ENCODE measurements at regions not wholly inside any gene's neighbourhood (a gene's known extent, or its start where the extent isn't known, plus 50 kb on each side); places are given as distances from the start of the nearest gene placed in this dataset.

GRCh38 chr6:167730441-167730840 is 96.3 kb upstream of the AFDN start:
- 94 to 95% methylated on average over 14 to 15 of the region's 15 CpGs for WGBS, 2 experiments (ENCODE audit: insufficient coverage in 2 of 2)
- no peaks in the 10 kb centered on the region for H3K9me3 ChIP-seq (ENCODE audit: control insufficient read depth, low read length)
- H3K4me3 ChIP-seq (ENCODE audit: extremely low read depth, insufficient read depth, low read length, poor library complexity, severe bottlenecking), result no peak overlapping the region
- H3K4me1 ChIP-seq (ENCODE audit: control insufficient read depth, insufficient read depth, low read length, poor library complexity, severe bottlenecking), result peaks cover 8% of the 10 kb centered on the region
- H3K27ac ChIP-seq (ENCODE audit: low read depth, low read length, severe bottlenecking), result no peak overlapping the region
- H3K36me3 ChIP-seq (ENCODE audit: control insufficient read depth, insufficient read depth, low read length), result no peaks in the 10 kb centered on the region

- no peaks in the 10 kb centered on the region for H3K9me3 ChIP-seq (ENCODE audit: control insufficient read depth, low read length)
- no peak overlapping the region for H3K27ac ChIP-seq (ENCODE audit: low read depth, low read length, severe bottlenecking)
- 95% methylated on average over 16 to 19 of the region's 19 CpGs for WGBS, 2 experiments (ENCODE audit: insufficient coverage in 2 of 2)
- H3K4me3 ChIP-seq (ENCODE audit: extremely low read depth, insufficient read depth, low read length, poor library complexity, severe bottlenecking), result no peak overlapping the region
- H3K4me1 ChIP-seq (ENCODE audit: control insufficient read depth, insufficient read depth, low read length, poor library complexity, severe bottlenecking), result peaks cover 8% of the 10 kb centered on the region
- no peaks in the 10 kb centered on the region for H3K36me3 ChIP-seq (ENCODE audit: control insufficient read depth, insufficient read depth, low read length)
Measured at GRCh38 chr6:167731216-167731615, 95.5 kb upstream of the AFDN start.

DNA sequence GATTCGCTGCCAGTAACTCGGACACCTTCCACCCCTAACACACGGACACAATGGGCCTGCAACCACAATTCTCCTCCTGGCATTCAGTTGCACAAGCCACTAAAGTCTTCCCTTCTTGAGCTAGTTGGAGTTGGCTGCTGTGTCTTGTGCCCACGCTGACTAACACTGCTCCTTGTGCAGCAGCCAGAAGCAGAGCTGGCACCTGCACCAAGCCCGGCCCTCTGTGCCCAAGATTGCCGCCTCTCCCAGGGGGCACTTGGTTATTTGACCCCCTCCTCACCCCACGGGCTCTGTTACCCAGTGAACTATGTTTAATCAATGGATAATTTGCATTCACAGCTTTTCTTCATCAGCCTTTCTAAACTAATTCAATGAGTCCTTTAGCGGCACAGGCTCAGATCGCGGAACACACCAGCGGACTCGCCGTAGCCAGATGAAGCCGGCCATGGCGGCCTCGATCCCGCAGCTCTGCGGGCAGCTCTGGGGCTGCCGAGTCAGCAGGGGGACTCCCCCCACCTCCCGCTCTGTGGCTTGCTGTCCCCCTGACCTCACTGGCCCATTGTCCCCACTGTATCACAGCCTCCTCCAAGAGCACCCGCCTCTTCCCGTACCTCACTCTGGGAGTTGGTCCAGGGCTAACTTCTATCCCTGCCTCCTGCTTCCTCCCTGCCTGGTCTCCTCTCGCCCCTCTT is 94.8 kb upstream of the AFDN start:
- WGBS, 2 experiments (ENCODE audit: insufficient coverage in 2 of 2), result 96 to 97% methylated on average over 20 to 23 of the region's 23 CpGs
- H3K36me3 ChIP-seq (ENCODE audit: control insufficient read depth, insufficient read depth, low read length), result no peaks in the 10 kb centered on the region
- no peak overlapping the region for H3K4me3 ChIP-seq (ENCODE audit: extremely low read depth, insufficient read depth, low read length, poor library complexity, severe bottlenecking)
- H3K9me3 ChIP-seq (ENCODE audit: control insufficient read depth, low read length), result no peaks in the 10 kb centered on the region
- no peak overlapping the region for H3K27ac ChIP-seq (ENCODE audit: low read depth, low read length, severe bottlenecking)
- H3K4me1 ChIP-seq (ENCODE audit: control insufficient read depth, insufficient read depth, low read length, poor library complexity, severe bottlenecking), result peaks cover 8% of the 10 kb centered on the region

- 91% methylated on average over 12 to 16 of the region's 16 CpGs for WGBS, 2 experiments (ENCODE audit: insufficient coverage in 2 of 2)
- H3K4me1 ChIP-seq (ENCODE audit: control insufficient read depth, insufficient read depth, low read length, poor library complexity, severe bottlenecking), result peaks cover 8% of the 10 kb centered on the region
- H3K27ac ChIP-seq (ENCODE audit: low read depth, low read length, severe bottlenecking), result no peak overlapping the region
Measured at GRCh38 chr6:167733740-167734661, 92.7 kb upstream of the AFDN start.

DNA sequence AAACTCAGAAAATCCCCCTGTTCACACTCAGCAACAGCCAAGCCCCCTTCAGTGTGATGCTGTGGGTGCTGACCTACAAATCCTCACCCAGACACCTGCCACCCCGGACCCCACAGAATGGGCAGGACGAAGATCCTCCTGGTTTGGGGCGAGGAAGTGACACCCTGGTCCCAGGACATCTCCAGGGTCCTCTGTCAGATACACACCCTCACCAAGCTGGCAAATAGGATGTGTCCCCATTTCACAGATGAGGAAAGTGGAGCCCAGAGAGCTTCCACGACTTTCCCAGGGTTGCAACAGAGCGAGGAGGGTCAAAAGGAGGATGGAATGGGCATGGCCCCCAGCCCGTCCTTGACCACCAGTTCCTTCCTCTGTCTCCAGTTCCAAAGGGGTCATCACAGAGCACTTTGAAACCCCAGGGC is 92.0 kb upstream of the AFDN start:
- Histone ChIP-seq H3K36me3 (ENCODE audit: control insufficient read depth, insufficient read depth, low read length) (no peaks in the 10 kb centered on the region), H3K4me3 (ENCODE audit: extremely low read depth, insufficient read depth, low read length, poor library complexity, severe bottlenecking) (no peak overlapping the region), H3K4me1 (ENCODE audit: control insufficient read depth, insufficient read depth, low read length, poor library complexity, severe bottlenecking) (peaks cover 8% of the 10 kb centered on the region), H3K27ac (ENCODE audit: low read depth, low read length, severe bottlenecking) (no peak overlapping the region), H3K9me3 (ENCODE audit: control insufficient read depth, low read length) (no peaks in the 10 kb centered on the region)
- 84 to 93% methylated on average over 6 of the region's 6 CpGs for WGBS, 2 experiments (ENCODE audit: insufficient coverage in 2 of 2)

More at GRCh38 chr6:167733740-167734661, 92.7 kb upstream of the AFDN start:
- Histone ChIP-seq H3K9me3 (ENCODE audit: control insufficient read depth, low read length) (no peaks in the 10 kb centered on the region), H3K36me3 (ENCODE audit: control insufficient read depth, insufficient read depth, low read length) (no peaks in the 10 kb centered on the region), H3K4me3 (ENCODE audit: extremely low read depth, insufficient read depth, low read length, poor library complexity, severe bottlenecking) (no peak overlapping the region)

DNA sequence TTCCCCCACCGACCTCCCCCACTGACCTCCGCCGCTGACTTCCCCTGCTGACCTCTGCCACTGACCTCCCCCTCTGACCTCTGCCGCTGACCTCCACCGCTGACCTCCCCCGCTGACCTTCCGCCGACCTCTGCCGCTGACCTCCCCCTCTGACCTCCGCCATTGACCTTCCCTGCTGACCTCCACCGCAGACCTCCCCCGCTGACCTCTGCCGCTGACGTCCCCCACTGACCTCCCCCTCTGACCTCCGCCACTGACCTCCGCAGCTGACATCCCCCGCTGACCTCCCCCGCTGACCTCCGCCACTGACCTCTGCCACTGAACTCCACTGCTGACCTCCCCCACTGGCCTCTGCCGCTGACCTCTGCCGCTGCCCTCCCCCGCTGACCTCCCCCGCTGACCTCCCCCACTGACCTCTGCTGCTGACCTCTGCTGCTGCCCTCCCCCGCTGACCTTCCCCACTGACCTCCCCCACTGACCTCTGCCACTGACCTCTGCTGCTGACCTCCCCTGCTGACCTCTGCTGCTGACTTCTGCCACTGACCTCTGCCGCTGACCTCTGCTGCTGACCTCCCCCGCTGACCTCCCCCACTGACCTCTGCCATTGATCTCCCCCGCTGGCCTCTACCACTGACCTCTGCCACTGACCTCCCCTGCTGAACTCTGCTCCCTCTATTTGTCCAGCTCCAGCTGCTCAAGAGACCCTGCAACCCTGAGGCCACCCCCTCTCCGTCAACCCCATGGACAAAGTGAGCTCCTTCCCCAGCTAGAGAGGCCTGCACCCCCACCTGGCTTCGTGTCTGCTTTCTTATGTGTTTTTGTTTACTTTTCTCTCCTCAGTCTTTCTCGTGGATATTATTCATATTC is 91.4 kb upstream of the AFDN start:
- Histone ChIP-seq H3K36me3 (ENCODE audit: control insufficient read depth, insufficient read depth, low read length) (no peaks in the 10 kb centered on the region), H3K4me3 (ENCODE audit: extremely low read depth, insufficient read depth, low read length, poor library complexity, severe bottlenecking) (no peak overlapping the region), H3K9me3 (ENCODE audit: control insufficient read depth, low read length) (no peaks in the 10 kb centered on the region), H3K27ac (ENCODE audit: low read depth, low read length, severe bottlenecking) (no peak overlapping the region), H3K4me1 (ENCODE audit: control insufficient read depth, insufficient read depth, low read length, poor library complexity, severe bottlenecking) (peaks cover 8% of the 10 kb centered on the region)
- whole genome bisulfite sequencing, 2 experiments (ENCODE audit: insufficient coverage in 2 of 2), result 85 to 89% methylated on average over 7 to 22 of the region's 30 CpGs

- no peaks in the 10 kb centered on the region for H3K36me3 ChIP-seq (ENCODE audit: control insufficient read depth, insufficient read depth, low read length)
- no peak overlapping the region for H3K27ac ChIP-seq (ENCODE audit: low read depth, low read length, severe bottlenecking)
- 90 to 92% methylated on average over 3 to 4 of the region's 6 CpGs for WGBS, 2 experiments (ENCODE audit: insufficient coverage in 2 of 2)
- no peaks in the 10 kb centered on the region for H3K9me3 ChIP-seq (ENCODE audit: control insufficient read depth, low read length)
- no peak overlapping the region for H3K4me3 ChIP-seq (ENCODE audit: extremely low read depth, insufficient read depth, low read length, poor library complexity, severe bottlenecking)
- H3K4me1 ChIP-seq (ENCODE audit: control insufficient read depth, insufficient read depth, low read length, poor library complexity, severe bottlenecking), result peaks cover 8% of the 10 kb centered on the region
Measured at GRCh38 chr6:167735951-167736288, 90.8 kb upstream of the AFDN start.

- H3K9me3 ChIP-seq (ENCODE audit: control insufficient read depth, low read length), result no peaks in the 10 kb centered on the region
- WGBS, 2 experiments (ENCODE audit: insufficient coverage in 2 of 2), result 96 to 99% methylated on average over 15 to 17 of the region's 18 CpGs
- H3K36me3 ChIP-seq (ENCODE audit: control insufficient read depth, insufficient read depth, low read length), result no peaks in the 10 kb centered on the region
- H3K4me3 ChIP-seq (ENCODE audit: extremely low read depth, insufficient read depth, low read length, poor library complexity, severe bottlenecking), result no peak overlapping the region
- H3K4me1 ChIP-seq (ENCODE audit: control insufficient read depth, insufficient read depth, low read length, poor library complexity, severe bottlenecking), result peaks cover 8% of the 10 kb centered on the region
- no peak overlapping the region for H3K27ac ChIP-seq (ENCODE audit: low read depth, low read length, severe bottlenecking)
Measured at GRCh38 chr6:167736486-167737204, 90.1 kb upstream of the AFDN start.

GRCh38 chr6:167737205-167737830 is 89.4 kb upstream of the AFDN start:
- Histone ChIP-seq H3K4me1 (ENCODE audit: control insufficient read depth, insufficient read depth, low read length, poor library complexity, severe bottlenecking) (peaks cover 8% of the 10 kb centered on the region), H3K4me3 (ENCODE audit: extremely low read depth, insufficient read depth, low read length, poor library complexity, severe bottlenecking) (no peak overlapping the region), H3K27ac (ENCODE audit: low read depth, low read length, severe bottlenecking) (no peak overlapping the region), H3K9me3 (ENCODE audit: control insufficient read depth, low read length) (no peaks in the 10 kb centered on the region), H3K36me3 (ENCODE audit: control insufficient read depth, insufficient read depth, low read length) (no peaks in the 10 kb centered on the region)
- 94 to 96% methylated on average over 21 to 23 of the region's 23 CpGs for WGBS, 2 experiments (ENCODE audit: insufficient coverage in 2 of 2)

All from mesodermal cell (in vitro differentiated cells).